Sigmoid colon (tissue), 6 donors: ENCODE measurements at regions not wholly inside any gene's neighbourhood (a gene's known extent, or its start where the extent isn't known, plus 50 kb on each side); places are given as distances from the start of the nearest gene placed in this dataset.

Experiments used
- DNase-seq: peaks from one replicate; pipeline ENCODE4 v3.0.0-alpha.2; 2019
- H3K27ac ChIP-seq, 4 donors: fragments of 200-600 bp; sonication (generic); one replicate each; pipeline ENCODE4 v1.5.1; 2016 to 2019; ENCODE audit warnings: mild to moderate bottlenecking in 1 of 4
- H3K27me3 ChIP-seq, 3 donors: fragments of 200-600 bp; sonication (generic); one replicate each; pipeline ENCODE4 v1.5.1; 2019; ENCODE audit warnings: mild to moderate bottlenecking in 1 of 3
- H3K36me3 ChIP-seq, 4 donors: fragments of 200-600 bp; sonication (generic); one replicate each; pipeline ENCODE4 v1.5.1; 2016 to 2019
- H3K4me1 ChIP-seq, 4 donors: fragments of 200-600 bp; sonication (generic); one replicate each; pipeline ENCODE4 v1.5.1; 2017 to 2019
- H3K4me3 ChIP-seq, 4 donors: fragments of 200-600 bp; sonication (generic); one replicate each; pipeline ENCODE4 v1.5.1; 2017 to 2019; ENCODE audit warnings: mild to moderate bottlenecking in 2 of 4, moderate library complexity in 1 of 4
- H3K9me3 ChIP-seq, 4 donors: fragments of 200-600 bp in 3 of 4; sonication (generic) in 3 of 4; one replicate each; pipeline versions ENCODE4 v1.5.1 to v1.6.1; 2013 to 2019
- EP300 ChIP-seq, 4 donors: sonication (generic); formaldehyde crosslinking; IDR thresholded peaks; one replicate each; pipeline ENCODE4 v1.6.1; 2017; ENCODE audit warnings: antibody characterized with exemption in 4 of 4
- POLR2A ChIP-seq, 2 donors: fragments of 450-650 bp; IDR thresholded peaks; one replicate each; pipeline ENCODE4 v1.6.1; 2016; ENCODE audit warnings: antibody characterized with exemption in 2 of 2, mild to moderate bottlenecking in 2 of 2, moderate library complexity in 2 of 2
- POLR2AphosphoS5 ChIP-seq, 4 donors: sonication (generic); formaldehyde crosslinking; IDR thresholded peaks; one replicate each; pipeline ENCODE4 v1.6.1; 2017; ENCODE audit warnings: antibody characterized with exemption in 4 of 4
- WGBS, 2 donors: extraction: QIAGEN DNeasy Blood & Tissue Kit; methylation state at CpG; one replicate each; pipeline ENCODE4 v1.1.7; 2013; 5-methylcytosine and 5-hydroxymethylcytosine counted together
- intact Hi-C: fragments of 100-400 bp; cut with DNase I; formaldehyde crosslinking; loops from one replicate; pipeline ENCODE4 v1.15.1; 2023
- TF ChIP-seq, protein P1 (sequence below), 4 experiments: fragments of 450-650 bp in 3 of 4; fragments of 200-600 bp in 1 of 4; IDR thresholded peaks; one replicate each; pipeline ENCODE4 v1.5.1; 2016 to 2019; ENCODE audit warnings: antibody characterized with exemption in 4 of 4, mild to moderate bottlenecking in 3 of 4, moderate library complexity in 2 of 4
- donor health status: healthy with polysubstance abuse.
- donor health status: healthy.

DNA sequence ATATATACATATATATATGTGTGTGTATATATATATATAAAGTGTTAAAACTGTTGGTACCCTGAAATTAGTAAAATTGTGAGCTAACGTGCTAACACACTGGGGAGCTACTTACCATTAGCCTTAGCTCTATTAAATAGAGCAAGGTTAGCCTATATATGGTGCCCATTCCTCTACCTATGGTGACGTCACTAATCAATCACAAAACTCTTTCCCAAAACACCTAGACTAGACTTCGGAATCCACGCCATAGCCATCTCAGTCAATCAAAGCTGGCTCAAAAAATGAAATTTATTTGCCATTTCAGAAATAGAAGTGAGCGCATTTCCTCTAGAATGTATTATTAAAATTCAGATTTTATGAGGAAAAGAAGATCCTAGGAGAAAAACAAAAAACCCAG, 229.0 kb upstream of the TENM3 start:
- no peak for DNase-seq
- Histone ChIP-seq H3K4me1 (no peaks in the 10 kb centered on the region), H3K36me3 (no peaks in the 10 kb centered on the region), H3K9me3 (no peaks in the 10 kb centered on the region), H3K27ac (no peak overlapping the region), H3K4me3 (no peak overlapping the region), H3K27me3 (no peaks in the 10 kb centered on the region)
- intact Hi-C loops: no loop called here
- TF ChIP-seq POLR2AphosphoS5 (IDR thresholded peaks at IDR 0.05) (no peak), POLR2A (IDR thresholded peaks at IDR 0.05) (no peak), EP300 (IDR thresholded peaks at IDR 0.05) (no peak)
- TF ChIP-seq, protein P1, sequence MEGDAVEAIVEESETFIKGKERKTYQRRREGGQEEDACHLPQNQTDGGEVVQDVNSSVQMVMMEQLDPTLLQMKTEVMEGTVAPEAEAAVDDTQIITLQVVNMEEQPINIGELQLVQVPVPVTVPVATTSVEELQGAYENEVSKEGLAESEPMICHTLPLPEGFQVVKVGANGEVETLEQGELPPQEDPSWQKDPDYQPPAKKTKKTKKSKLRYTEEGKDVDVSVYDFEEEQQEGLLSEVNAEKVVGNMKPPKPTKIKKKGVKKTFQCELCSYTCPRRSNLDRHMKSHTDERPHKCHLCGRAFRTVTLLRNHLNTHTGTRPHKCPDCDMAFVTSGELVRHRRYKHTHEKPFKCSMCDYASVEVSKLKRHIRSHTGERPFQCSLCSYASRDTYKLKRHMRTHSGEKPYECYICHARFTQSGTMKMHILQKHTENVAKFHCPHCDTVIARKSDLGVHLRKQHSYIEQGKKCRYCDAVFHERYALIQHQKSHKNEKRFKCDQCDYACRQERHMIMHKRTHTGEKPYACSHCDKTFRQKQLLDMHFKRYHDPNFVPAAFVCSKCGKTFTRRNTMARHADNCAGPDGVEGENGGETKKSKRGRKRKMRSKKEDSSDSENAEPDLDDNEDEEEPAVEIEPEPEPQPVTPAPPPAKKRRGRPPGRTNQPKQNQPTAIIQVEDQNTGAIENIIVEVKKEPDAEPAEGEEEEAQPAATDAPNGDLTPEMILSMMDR (IDR thresholded peaks at IDR 0.05): no peak
- WGBS, 2 donors: 72 to 74% methylated on average over 5 of the region's 5 CpGs

DNA sequence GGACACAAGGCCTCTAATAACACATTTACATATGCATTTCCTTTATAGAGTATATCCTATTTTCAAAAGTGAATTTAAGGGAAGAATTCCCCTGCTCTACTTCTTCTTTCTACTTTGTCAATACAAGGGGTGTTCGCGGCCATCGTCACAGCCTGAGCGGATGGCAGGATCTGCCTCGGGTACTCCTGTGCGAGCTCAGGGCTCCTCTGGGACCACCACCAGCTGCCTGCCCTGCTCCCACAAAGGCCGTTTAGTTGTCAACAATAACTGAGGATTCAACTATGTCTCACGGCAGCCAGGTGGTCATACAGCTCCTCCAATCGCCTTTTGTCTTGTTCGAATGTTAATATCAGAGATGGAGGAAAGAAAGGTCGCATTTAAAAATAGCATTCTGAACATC, 228.2 kb upstream of the TENM3 start:
- intact Hi-C loops: no loop called here
- H3K9me3 ChIP-seq: no peaks in the 10 kb centered on the region
- no peak overlapping the region for H3K27ac ChIP-seq
- TF ChIP-seq EP300 (IDR thresholded peaks at IDR 0.05) (no peak), POLR2AphosphoS5 (IDR thresholded peaks at IDR 0.05) (no peak), POLR2A (IDR thresholded peaks at IDR 0.05) (no peak)
- TF ChIP-seq, protein P1 (IDR thresholded peaks at IDR 0.05): no peak
- H3K27me3 ChIP-seq: no peaks in the 10 kb centered on the region
- H3K36me3 ChIP-seq: no peaks in the 10 kb centered on the region
- H3K4me1 ChIP-seq: no peaks in the 10 kb centered on the region
- DNase-seq: no peak
- 90 to 91% methylated on average over 11 of the region's 11 CpGs for WGBS, 2 donors
- no peak overlapping the region for H3K4me3 ChIP-seq

DNA sequence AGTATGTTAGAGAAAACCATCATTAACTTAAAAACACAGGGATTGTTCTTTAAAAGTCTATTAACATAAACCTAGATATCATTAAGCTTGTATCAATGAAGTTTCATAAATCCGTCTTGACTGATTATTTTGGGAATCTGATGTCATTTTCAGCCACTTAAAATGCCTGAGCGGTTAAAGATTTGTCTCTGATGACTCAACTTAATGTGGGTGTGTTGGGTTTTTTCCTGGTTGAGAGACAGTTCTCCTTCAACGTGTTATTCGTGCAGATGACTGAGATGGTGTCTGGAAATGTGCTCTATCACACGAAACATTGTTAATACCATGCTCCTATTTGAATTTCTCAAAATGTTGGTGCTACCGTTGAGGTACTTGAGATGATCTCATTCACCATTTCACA, 227.3 kb upstream of the TENM3 start:
- no peak overlapping the region for H3K27ac ChIP-seq
- H3K27me3 ChIP-seq: no peaks in the 10 kb centered on the region
- 76 to 82% methylated on average over 6 of the region's 6 CpGs for WGBS, 2 donors
- no peaks in the 10 kb centered on the region for H3K4me1 ChIP-seq
- no peak overlapping the region for H3K4me3 ChIP-seq
- intact Hi-C loops: no loop called here
- no peak for DNase-seq
- H3K36me3 ChIP-seq: no peaks in the 10 kb centered on the region
- H3K9me3 ChIP-seq: no peaks in the 10 kb centered on the region
- TF ChIP-seq POLR2A (IDR thresholded peaks at IDR 0.05): no peak
- no peak for TF ChIP-seq POLR2AphosphoS5 (IDR thresholded peaks at IDR 0.05)
- TF ChIP-seq EP300 (IDR thresholded peaks at IDR 0.05): no peak
- TF ChIP-seq, protein P1 (IDR thresholded peaks at IDR 0.05): no peak

DNA sequence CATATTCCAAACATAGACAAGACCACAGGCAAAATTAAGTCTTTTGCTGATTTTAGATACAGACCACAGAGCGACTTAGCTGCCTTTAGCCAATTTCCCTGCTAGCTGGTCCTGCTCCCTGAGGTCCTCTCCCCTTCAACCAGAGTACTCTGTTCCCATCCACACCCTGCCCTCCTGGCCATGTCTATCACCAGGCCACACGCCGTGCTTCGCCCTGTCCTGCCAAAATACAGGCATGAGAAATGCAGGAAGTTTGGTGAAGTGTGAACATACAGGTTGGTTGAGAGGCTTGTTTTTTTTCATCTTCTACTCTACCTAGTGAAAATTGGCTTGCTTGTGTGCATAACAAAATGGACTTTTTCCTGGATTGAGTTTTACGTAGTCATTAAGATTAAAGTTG, 226.2 kb upstream of the TENM3 start:
- WGBS, 2 donors: 65 to 74% methylated on average over 5 of the region's 5 CpGs
- TF ChIP-seq, protein P1 (IDR thresholded peaks at IDR 0.05): no peak
- TF ChIP-seq POLR2AphosphoS5 (IDR thresholded peaks at IDR 0.05): no peak

DNA sequence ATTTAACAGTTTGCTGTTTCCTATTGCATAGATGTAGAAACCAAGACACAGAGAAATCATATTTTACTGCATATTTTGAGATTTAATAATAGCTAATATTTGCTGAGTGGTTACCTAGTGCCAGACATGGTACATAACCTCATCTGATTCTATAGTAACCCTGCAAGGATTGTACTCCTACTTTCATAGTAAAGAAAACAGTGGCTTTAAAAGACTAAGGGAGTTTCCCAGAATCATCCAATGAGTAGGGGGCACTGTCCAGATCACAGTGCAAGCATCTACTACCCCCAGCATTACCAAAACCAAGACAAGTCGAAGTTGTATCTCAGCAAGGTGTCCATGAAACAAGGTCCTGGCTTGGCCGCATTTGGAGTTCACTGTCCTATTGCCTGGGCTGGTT, 224.5 kb upstream of the TENM3 start:
- no peak overlapping the region for H3K4me3 ChIP-seq
- DNase-seq: no peak
- H3K27ac ChIP-seq: no peak overlapping the region
- H3K36me3 ChIP-seq: no peaks in the 10 kb centered on the region
- no peaks in the 10 kb centered on the region for H3K27me3 ChIP-seq
- intact Hi-C loops: no loop called here
- TF ChIP-seq EP300 (IDR thresholded peaks at IDR 0.05) (no peak), POLR2AphosphoS5 (IDR thresholded peaks at IDR 0.05) (no peak), POLR2A (IDR thresholded peaks at IDR 0.05) (no peak)
- TF ChIP-seq, protein P1 (IDR thresholded peaks at IDR 0.05): no peak
- 71 to 87% methylated on average over 2 of the region's 2 CpGs for WGBS, 2 donors
- H3K4me1 ChIP-seq: no peaks in the 10 kb centered on the region
- H3K9me3 ChIP-seq: no peaks in the 10 kb centered on the region

More for the DNA sequence above, 226.2 kb upstream of the TENM3 start:
- H3K36me3 ChIP-seq: no peaks in the 10 kb centered on the region
- H3K4me3 ChIP-seq: no peak overlapping the region
- H3K4me1 ChIP-seq: no peaks in the 10 kb centered on the region
- no peak overlapping the region for H3K27ac ChIP-seq
- DNase-seq: no peak
- intact Hi-C loops: no loop called here
- no peaks in the 10 kb centered on the region for H3K9me3 ChIP-seq
- no peaks in the 10 kb centered on the region for H3K27me3 ChIP-seq
